Mesothelial cell of epicardium (in vitro differentiated cells): ENCODE measurements at regions not wholly inside any gene's neighbourhood (a gene's known extent, or its start where the extent isn't known, plus 50 kb on each side); places are given as distances from the start of the nearest gene placed in this dataset.

Source experiments
- DNase-seq, 2 experiments: peaks; one replicate each; pipeline ENCODE4 v3.0.0; 2021; ENCODE audit warnings: low spot score in 2 of 2; ENCODE audit not compliant: unreplicated experiment in 2 of 2
- H3K27ac Mint-ChIP-seq: 2 replicates; pipeline ENCODE4 v1.8.0; 2021; ENCODE audit warnings: mixed read lengths
- H3K27me3 Mint-ChIP-seq: 2 replicates; pipeline ENCODE4 v1.8.0; 2021; ENCODE audit warnings: low read depth, mixed read lengths
- H3K36me3 Mint-ChIP-seq: 2 replicates; pipeline ENCODE4 v1.8.0; 2021; ENCODE audit warnings: mixed read lengths
- H3K4me1 Mint-ChIP-seq: 2 replicates; pipeline ENCODE4 v1.8.0; 2021; ENCODE audit warnings: mixed read lengths
- H3K4me3 Mint-ChIP-seq: 2 replicates; pipeline ENCODE4 v1.8.0; 2021; ENCODE audit warnings: mild to moderate bottlenecking, moderate library complexity, mixed read lengths
- H3K9me3 Mint-ChIP-seq: 2 replicates; pipeline ENCODE4 v1.8.0; 2021; ENCODE audit warnings: mixed read lengths
- TF ChIP-seq, protein P1 (sequence below): fragments of 200-600 bp; sonication (generic); IDR thresholded peaks from one replicate; pipeline ENCODE4 v1.5.0; 2021; ENCODE audit warnings: antibody characterized with exemption; ENCODE audit not compliant: unreplicated experiment

DNA sequence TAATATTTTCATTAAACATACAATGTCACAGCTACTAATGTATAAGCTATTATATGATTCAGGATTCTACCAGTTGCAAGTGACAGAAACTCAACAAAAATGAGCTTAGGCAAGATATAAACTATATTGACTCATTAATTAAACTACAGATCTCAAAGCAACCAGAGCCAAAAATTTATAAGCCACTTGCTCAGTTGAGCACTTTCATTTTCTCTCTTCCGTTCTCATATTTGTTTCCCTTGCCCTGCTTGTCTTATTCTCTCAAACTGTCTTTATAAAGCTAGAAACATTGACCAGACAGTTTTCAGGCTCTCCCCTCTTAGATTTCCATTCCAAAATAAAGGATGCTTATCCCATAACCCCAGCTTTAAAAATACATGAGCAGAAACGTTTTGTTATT, 60.2 kb upstream of the DGKB start:
- Mint-ChIP-seq H3K27me3 (peaks cover 36% of the 10 kb centered on the region), H3K4me3 (no peak overlapping the region), H3K27ac (no peak overlapping the region), H3K9me3 (no peaks in the 10 kb centered on the region), H3K4me1 (peaks cover 10% of the 10 kb centered on the region), H3K36me3 (no peaks in the 10 kb centered on the region)
- no peak for DNase-seq
- TF ChIP-seq, protein P1, sequence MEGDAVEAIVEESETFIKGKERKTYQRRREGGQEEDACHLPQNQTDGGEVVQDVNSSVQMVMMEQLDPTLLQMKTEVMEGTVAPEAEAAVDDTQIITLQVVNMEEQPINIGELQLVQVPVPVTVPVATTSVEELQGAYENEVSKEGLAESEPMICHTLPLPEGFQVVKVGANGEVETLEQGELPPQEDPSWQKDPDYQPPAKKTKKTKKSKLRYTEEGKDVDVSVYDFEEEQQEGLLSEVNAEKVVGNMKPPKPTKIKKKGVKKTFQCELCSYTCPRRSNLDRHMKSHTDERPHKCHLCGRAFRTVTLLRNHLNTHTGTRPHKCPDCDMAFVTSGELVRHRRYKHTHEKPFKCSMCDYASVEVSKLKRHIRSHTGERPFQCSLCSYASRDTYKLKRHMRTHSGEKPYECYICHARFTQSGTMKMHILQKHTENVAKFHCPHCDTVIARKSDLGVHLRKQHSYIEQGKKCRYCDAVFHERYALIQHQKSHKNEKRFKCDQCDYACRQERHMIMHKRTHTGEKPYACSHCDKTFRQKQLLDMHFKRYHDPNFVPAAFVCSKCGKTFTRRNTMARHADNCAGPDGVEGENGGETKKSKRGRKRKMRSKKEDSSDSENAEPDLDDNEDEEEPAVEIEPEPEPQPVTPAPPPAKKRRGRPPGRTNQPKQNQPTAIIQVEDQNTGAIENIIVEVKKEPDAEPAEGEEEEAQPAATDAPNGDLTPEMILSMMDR: no peak

DNA sequence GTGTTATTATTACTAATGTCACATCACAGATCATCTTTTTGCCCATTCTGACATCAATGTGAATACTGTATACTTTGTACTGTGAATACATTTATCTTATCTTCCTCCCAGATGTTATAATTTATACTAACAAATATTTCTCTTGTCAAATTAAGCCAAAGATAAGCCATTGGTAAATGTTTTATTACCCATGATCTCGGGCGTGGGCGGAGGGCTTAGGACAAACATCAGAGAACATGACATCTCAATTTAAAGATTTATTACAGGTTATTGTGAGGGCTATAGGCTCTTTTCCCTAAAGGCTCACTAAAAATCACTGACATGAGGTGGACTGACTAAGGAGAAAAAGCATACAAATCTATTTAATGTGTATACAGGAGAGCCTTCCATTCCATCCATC, 58.2 kb upstream of the DGKB start:
- Mint-ChIP-seq H3K27me3 (peaks cover 50% of the 10 kb centered on the region), H3K4me3 (no peak overlapping the region), H3K27ac (no peak overlapping the region), H3K4me1 (peaks cover 10% of the 10 kb centered on the region), H3K9me3 (no peaks in the 10 kb centered on the region), H3K36me3 (no peaks in the 10 kb centered on the region)
- no peak for DNase-seq
- TF ChIP-seq, protein P1: no peak

DNA sequence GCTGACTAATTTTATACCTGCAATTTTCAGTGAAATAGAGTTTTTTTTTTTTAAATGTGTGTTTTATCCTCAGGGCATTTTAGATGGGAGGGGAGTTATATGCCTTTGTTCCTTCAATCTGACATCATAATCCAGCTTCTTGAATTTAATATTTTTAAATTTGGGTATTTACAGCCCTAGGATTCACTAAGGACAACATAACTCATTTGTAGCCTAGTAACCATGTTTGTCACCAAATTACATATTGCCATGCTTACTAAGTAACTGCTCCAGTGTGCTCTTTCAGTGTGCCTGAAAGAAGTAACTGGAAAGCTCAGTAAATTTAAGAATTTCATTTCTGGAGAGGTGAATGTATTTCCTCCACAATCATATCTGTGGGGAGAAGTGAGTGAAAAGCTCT, 56.8 kb upstream of the DGKB start:
- H3K4me3 Mint-ChIP-seq: no peak overlapping the region
- peaks cover 51% of the 10 kb centered on the region for H3K27me3 Mint-ChIP-seq
- H3K36me3 Mint-ChIP-seq: no peaks in the 10 kb centered on the region
- DNase-seq: no peak
- TF ChIP-seq, protein P1: no peak
- no peak overlapping the region for H3K27ac Mint-ChIP-seq
- H3K9me3 Mint-ChIP-seq: no peaks in the 10 kb centered on the region
- peaks cover 10% of the 10 kb centered on the region for H3K4me1 Mint-ChIP-seq

DNA sequence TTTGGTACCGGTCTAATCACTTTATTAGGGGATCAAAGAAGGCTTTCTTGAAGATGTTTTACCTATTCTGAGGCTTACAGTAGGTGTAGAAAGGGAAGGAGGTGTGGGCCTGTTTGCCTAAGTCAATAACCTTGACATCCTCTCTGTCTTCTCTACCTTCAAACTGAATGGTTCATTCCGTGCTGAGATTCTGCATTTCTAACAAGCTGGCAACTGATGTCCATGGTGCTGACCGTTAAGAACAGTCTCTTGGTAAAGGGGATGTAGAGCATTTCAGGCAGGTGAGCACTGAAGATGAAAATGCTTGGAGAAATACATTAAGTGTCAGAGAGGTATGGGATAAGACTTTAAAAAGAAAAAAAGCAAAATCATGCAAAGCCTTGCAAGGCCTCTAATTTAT, 51.5 kb upstream of the DGKB start:
- H3K36me3 Mint-ChIP-seq: no peaks in the 10 kb centered on the region
- TF ChIP-seq, protein P1: no peak
- H3K27me3 Mint-ChIP-seq: peaks cover 38% of the 10 kb centered on the region
- H3K4me3 Mint-ChIP-seq: no peak overlapping the region
- DNase-seq: no peak
- H3K27ac Mint-ChIP-seq: no peak overlapping the region
- no peaks in the 10 kb centered on the region for H3K4me1 Mint-ChIP-seq
- peaks cover 3% of the 10 kb centered on the region for H3K9me3 Mint-ChIP-seq
